ENCODE measurements at regions not wholly inside any gene's neighbourhood (a gene's known extent, or its start where the extent isn't known, plus 50 kb on each side); places are given as distances from the start of the nearest gene placed in this dataset.

DNA sequence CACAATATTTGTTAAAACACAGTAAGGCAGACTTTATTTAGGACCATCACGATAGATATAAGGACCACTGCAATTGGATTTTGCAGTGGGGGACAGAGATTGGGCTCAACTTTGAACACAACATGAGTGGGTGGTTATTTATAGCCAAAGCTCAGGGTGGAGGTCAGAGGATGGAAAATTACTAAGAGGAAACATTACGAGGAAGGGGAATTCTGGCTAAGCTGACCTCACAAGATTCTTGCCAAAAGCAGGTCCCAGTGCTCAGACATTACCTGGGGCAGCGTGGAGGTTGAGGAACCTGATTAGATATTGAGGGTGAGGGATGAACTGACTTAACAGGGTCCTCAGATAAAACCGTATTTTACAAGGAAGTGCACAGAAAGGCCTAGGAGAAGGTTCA, 88.9 kb upstream of the NBEA start:
- no peak for DNase-seq
- Mint-ChIP-seq H3K4me3 (no peak overlapping the region), H3K4me1 (no peaks in the 10 kb centered on the region), H3K36me3 (peaks cover 0 to 4% (median 0%) of the 10 kb centered on the region in 3 donors), H3K27me3 (ENCODE audit: low read depth in 3 of 3) (peaks cover 0 to 2% (median 0%) of the 10 kb centered on the region in 3 donors), H3K27ac (no peak overlapping the region), H3K9me3 (peaks cover 0 to 9% (median 5%) of the 10 kb centered on the region in 6 donors)

DNA sequence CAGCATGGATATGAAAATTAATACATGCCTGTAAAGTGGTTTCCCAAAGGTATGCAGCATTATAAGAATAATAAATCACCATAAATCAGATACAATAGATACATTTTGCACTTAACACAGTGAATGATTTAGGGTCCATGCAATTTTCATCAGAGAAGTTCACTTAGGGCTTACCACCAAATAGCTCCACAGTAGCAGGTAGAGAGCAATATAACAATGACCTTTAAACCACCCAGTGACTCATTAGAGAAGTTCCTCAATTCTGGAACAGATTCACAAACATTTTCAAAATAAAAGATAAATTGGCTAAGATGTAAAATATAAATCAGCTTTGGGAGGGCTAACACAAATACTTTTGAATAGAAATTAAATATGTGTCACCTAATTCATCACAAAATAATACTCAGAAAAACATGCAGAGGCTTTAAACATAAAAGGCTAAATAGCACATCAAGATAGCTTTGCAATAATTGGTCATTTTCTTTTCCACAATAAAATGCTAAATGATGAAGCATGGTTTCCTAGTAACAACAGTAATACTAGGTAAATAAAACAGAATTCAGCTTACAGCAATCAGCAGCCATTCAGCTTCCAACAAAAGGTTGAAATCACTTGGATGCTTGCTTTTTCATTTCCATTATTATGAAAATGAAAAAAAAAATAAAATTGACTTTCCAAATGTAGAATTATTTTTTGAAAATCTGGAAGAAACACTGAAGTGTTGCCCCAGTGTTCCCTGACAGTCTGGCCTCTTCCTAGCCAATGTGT, 84.3 kb upstream of the NBEA start:
- DNase-seq, result no peak
- H3K9me3 Mint-ChIP-seq, result peaks cover 0 to 17% (median 8%) of the 10 kb centered on the region in 6 donors
- H3K36me3 Mint-ChIP-seq, result peaks cover 0 to 4% (median 0%) of the 10 kb centered on the region in 3 donors
- no peak overlapping the region for H3K4me3 Mint-ChIP-seq
- no peak overlapping the region for H3K27ac Mint-ChIP-seq
- no peaks in the 10 kb centered on the region for H3K27me3 Mint-ChIP-seq (ENCODE audit: low read depth in 3 of 3)
- H3K4me1 Mint-ChIP-seq, result no peaks in the 10 kb centered on the region

DNA sequence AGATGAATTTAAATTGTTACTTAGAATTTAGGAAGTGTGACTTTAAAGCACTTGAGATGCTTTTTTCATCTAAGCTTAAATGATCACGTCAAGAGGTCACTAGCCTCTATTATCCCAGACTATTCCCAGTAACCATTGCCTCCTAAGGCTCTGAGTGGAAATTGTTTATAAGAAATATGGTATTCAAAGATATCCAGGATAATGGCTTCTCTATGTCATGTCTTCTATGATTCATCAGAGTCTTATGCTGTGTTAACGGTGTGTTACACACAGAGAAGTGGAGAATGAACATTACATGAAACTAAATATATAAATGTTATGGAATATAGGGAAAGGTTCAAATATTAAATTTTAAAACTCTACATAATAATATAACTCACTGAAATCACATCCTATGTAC, 79.8 kb upstream of the NBEA start:
- no peaks in the 10 kb centered on the region for H3K36me3 Mint-ChIP-seq
- H3K27ac Mint-ChIP-seq, result no peak overlapping the region
- no peaks in the 10 kb centered on the region for H3K4me1 Mint-ChIP-seq
- H3K9me3 Mint-ChIP-seq, result peaks cover 2 to 17% (median 6%) of the 10 kb centered on the region in 6 donors
- DNase-seq, result no peak
- no peaks in the 10 kb centered on the region for H3K27me3 Mint-ChIP-seq (ENCODE audit: low read depth in 3 of 3)
- no peak overlapping the region for H3K4me3 Mint-ChIP-seq

DNA sequence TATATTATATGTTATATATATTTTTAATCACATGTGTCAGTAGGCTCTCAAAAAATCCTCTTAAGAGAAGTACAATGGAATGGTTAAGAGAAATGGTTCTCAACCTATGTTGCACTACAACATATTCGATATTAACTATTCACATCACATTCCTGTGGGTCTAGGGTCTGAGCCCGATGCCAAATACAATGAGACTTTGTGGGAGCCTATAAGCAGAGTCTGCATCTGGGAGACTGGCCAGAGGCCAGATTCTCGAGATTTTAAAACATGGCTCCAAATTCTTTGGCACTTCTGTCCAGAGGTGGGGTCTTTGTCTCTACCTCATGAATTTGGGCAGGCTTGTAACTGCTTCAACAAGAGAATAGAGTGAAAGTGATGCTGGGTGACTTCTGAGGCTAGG, 79.4 kb upstream of the NBEA start:
- Mint-ChIP-seq H3K4me3 (no peak overlapping the region), H3K9me3 (peaks cover 2 to 13% (median 5%) of the 10 kb centered on the region in 6 donors), H3K27ac (no peak overlapping the region), H3K4me1 (no peaks in the 10 kb centered on the region), H3K27me3 (ENCODE audit: low read depth in 3 of 3) (no peaks in the 10 kb centered on the region), H3K36me3 (no peaks in the 10 kb centered on the region)
- no peak for DNase-seq

DNA sequence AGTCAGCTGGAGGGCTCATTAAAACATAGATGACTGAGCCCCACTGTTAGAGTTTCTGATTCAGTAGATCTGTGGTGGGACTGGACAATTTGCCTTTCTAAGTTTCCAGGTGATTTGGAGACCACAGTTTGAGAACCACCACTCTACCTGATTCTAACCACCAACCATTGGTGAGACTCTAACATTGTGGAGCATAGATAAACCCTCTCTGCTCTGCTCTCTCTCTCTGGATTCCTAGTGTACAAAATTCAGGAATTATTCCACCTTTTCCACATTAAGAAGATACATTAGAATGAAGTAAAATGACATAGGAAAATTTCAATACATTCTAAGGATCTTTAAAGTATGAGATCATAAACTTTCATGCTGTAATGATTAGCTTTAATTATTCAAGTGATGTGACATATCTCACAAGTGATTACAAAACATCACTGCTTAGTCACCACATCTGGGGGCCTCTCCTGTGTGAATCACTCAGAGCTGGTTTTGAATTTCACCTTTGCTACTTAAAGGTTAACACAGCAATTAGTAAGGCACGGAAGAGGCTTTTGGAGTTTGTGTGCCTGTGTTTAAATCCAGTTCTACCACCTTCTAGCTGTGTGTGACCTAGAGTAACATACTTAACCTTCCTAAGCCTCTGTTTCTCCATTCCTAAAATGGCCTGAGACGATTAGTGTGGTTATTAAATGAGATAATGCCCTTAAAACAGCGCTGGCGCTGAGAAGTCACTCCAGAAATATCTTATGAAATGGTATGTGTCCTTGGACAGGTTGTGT, 78.5 kb upstream of the NBEA start:
- Mint-ChIP-seq H3K4me3 (no peak overlapping the region), H3K27me3 (ENCODE audit: low read depth in 3 of 3) (no peaks in the 10 kb centered on the region), H3K4me1 (no peaks in the 10 kb centered on the region), H3K36me3 (no peaks in the 10 kb centered on the region), H3K27ac (no peak overlapping the region), H3K9me3 (peaks cover 2 to 13% (median 6%) of the 10 kb centered on the region in 6 donors)
- no peak for DNase-seq

DNA sequence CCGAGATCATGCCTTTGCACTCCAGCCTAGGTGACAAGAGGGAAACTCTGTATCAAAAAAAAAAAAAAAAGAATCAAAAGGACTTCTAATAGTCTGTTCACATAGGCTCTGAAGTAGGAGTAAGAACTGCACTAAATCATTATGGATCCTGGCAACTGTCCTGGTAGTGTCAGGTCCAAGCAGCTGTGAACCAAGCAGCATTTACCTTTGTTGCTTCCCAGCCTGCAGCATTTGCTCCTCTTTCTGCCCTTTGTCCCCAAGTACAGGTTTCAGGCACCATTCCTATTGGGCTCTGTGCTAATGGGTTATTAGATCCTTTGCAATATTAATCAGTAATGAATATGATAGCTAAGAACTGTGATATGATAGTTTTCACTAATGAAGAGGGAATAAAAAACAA, 77.4 kb upstream of the NBEA start:
- Mint-ChIP-seq H3K4me3 (no peak overlapping the region), H3K27ac (no peak overlapping the region), H3K27me3 (ENCODE audit: low read depth in 3 of 3) (no peaks in the 10 kb centered on the region), H3K4me1 (no peaks in the 10 kb centered on the region), H3K36me3 (no peaks in the 10 kb centered on the region), H3K9me3 (peaks cover 2 to 13% (median 8%) of the 10 kb centered on the region in 6 donors)
- DNase-seq, result no peak

DNA sequence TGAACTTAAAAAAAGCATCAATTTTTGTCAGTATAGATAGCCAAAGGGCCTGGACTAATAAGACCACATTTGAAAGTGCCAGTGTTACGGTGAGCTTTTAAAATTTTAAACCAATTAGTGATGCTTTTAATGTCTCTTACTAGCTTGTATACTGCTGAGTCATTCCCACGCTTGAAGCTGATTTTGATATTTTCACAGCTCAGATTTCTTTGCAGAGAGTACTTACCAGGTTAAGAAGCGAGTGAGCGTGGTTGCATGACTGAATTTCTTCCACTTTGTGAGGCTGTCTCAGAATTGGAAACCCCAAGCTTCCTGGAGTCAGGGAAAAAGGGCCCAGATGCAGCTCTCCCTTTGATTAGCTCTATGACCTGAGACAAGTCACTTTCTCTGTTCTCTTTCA, 74.5 kb upstream of the NBEA start:
- H3K27ac Mint-ChIP-seq, result no peak overlapping the region
- H3K4me1 Mint-ChIP-seq, result no peaks in the 10 kb centered on the region
- no peaks in the 10 kb centered on the region for H3K27me3 Mint-ChIP-seq (ENCODE audit: low read depth in 3 of 3)
- DNase-seq, result no peak
- H3K4me3 Mint-ChIP-seq, result no peak overlapping the region
- peaks cover 0 to 9% (median 4%) of the 10 kb centered on the region in 6 donors for H3K9me3 Mint-ChIP-seq
- H3K36me3 Mint-ChIP-seq, result no peaks in the 10 kb centered on the region

DNA sequence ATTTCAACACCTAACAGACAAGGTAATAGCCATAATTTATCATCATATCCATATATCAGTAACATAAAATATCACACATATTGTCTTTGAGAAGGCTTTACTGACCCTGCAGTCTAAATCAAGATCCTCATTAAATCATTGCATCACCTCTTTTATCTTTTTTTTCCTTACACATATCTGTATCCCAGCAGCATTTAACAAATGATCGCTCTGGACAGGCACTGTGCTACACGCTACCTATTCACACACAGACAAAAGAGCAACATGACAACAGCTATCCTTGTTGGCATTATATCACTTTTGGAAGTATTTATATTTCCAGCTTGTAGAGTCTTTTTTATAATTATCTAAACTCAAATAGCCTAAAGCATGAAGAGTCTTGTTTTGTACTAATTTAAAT, 73.3 kb upstream of the NBEA start:
- no peak for DNase-seq
- Mint-ChIP-seq H3K4me1 (no peaks in the 10 kb centered on the region), H3K27me3 (ENCODE audit: low read depth in 3 of 3) (no peaks in the 10 kb centered on the region), H3K36me3 (no peaks in the 10 kb centered on the region), H3K27ac (no peak overlapping the region), H3K9me3 (peaks cover 0 to 9% (median 4%) of the 10 kb centered on the region in 6 donors), H3K4me3 (no peak overlapping the region)

DNA sequence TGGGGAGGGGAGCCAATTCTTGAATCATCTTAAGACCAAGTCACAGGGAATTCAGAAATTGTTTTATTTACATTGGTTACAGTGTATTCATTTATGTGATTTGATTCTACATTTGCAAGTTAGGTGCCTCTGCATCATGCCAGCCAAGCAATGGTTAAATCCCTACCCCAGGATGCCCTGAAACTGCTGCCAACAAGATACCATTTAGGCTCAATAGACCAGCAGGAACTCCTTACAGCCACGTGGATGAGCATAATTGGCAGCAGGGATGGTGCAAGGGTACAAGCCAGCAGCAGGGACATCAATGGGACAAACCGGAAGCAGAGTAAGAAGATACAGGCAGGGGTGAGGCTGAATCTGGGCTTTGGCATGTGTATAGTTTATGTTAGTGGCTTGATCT, 72.4 kb upstream of the NBEA start:
- H3K4me3 Mint-ChIP-seq, result no peak overlapping the region

DNA sequence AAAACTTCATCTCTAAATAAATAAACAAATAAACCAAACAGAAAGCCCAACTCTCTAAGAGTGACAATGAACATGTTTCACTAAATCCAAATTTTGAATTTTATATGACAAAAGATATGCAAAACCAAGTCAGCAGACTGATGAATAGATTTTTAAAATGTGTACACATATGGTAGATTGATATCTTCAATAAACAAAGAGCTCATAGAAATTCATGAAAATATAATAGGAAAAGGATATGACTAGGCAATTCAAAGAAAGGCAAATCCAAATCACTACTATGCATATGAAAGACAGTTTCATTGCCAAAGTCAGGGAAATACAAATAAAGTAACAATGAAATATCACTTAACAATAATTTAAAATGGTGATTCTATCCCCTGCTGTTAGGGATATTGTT, 63.7 kb upstream of the NBEA start:
- Mint-ChIP-seq H3K9me3 (peaks cover 2 to 22% (median 15%) of the 10 kb centered on the region in 6 donors), H3K27ac (no peak overlapping the region), H3K4me3 (no peak overlapping the region), H3K4me1 (no peaks in the 10 kb centered on the region), H3K36me3 (no peaks in the 10 kb centered on the region), H3K27me3 (ENCODE audit: low read depth in 3 of 3) (peaks cover 0 to 2% (median 0%) of the 10 kb centered on the region in 3 donors)
- no peak for DNase-seq

More for the DNA sequence above, 72.4 kb upstream of the NBEA start:
- Mint-ChIP-seq H3K4me1 (no peaks in the 10 kb centered on the region), H3K9me3 (peaks cover 0 to 15% (median 6%) of the 10 kb centered on the region in 6 donors), H3K27ac (no peak overlapping the region), H3K27me3 (ENCODE audit: low read depth in 3 of 3) (no peaks in the 10 kb centered on the region), H3K36me3 (no peaks in the 10 kb centered on the region)
- no peak for DNase-seq

DNA sequence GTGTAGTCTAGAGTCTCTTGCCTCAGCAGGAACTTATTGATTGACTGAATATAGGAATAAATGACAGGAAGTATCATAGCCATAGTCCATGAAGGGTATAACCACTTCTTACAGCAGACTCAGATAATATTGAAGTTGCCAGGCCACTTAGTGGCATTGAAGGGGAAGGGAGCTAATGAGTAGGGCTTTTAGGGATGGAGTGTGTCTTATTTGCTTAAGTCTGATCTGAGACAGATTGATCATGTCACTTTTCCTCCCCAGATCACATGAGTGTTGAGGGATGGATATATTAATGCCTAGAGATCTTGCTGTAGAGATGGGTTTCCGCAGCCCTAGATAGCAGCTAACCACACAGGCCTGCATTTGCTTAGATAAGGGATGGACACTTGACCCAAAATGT, 62.2 kb upstream of the NBEA start:
- Mint-ChIP-seq H3K27me3 (ENCODE audit: low read depth in 3 of 3) (peaks cover 0 to 2% (median 0%) of the 10 kb centered on the region in 3 donors), H3K4me1 (no peaks in the 10 kb centered on the region), H3K9me3 (peaks cover under 1 to 21% (median 11%) of the 10 kb centered on the region in 6 donors), H3K27ac (no peak overlapping the region), H3K36me3 (no peaks in the 10 kb centered on the region), H3K4me3 (no peak overlapping the region)
- DNase-seq, result no peak

DNA sequence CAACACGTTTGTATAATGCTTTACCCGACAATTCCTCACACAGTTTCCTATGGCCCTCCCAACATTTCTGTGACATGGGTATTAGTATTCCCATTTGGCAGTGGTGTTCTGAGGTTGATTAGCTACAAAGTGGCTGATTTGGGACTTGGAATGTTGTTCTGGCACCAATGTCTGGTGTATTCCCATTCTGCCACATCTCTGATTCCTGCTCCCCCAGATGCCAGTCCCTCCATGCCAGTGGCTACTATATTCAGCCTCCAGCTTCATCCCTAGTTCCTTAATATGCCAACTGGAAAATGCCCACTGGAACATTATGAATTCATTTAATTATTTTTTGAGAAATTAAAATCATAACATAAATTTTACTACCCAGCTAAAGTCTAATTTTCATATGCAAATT, 60.6 kb upstream of the NBEA start:
- H3K27ac Mint-ChIP-seq, result no peak overlapping the region
- no peaks in the 10 kb centered on the region for H3K36me3 Mint-ChIP-seq
- DNase-seq, result no peak
- H3K27me3 Mint-ChIP-seq (ENCODE audit: low read depth in 3 of 3), result peaks cover 0 to 2% (median 0%) of the 10 kb centered on the region in 3 donors
- peaks cover 0 to 17% (median 9%) of the 10 kb centered on the region in 6 donors for H3K9me3 Mint-ChIP-seq
- no peak overlapping the region for H3K4me3 Mint-ChIP-seq
- H3K4me1 Mint-ChIP-seq, result no peaks in the 10 kb centered on the region

DNA sequence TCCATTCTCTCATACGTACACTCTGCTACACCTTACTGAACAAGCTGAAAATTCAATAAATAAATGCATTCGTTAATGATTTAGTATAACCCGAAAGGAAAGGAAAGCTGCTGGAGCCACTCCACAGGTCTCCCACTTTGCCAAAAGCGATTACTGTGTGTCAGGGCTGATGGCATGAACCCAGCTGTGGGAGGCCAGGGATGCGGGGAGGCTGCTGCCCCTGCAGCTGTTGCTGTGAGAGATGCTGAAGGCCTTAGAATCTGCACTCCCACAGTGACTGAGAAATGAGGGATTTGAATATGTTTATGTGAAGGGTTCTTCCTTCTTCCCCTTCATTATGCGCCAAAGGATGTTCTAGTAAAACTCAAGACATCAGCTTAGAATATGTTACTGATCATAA, 58.7 kb upstream of the NBEA start:
- H3K27ac Mint-ChIP-seq, result no peak overlapping the region
- DNase-seq, result no peak
- H3K4me3 Mint-ChIP-seq, result no peak overlapping the region
- no peaks in the 10 kb centered on the region for H3K4me1 Mint-ChIP-seq
- H3K36me3 Mint-ChIP-seq, result no peaks in the 10 kb centered on the region
- peaks cover 0 to 2% (median 0%) of the 10 kb centered on the region in 3 donors for H3K27me3 Mint-ChIP-seq (ENCODE audit: low read depth in 3 of 3)
- H3K9me3 Mint-ChIP-seq, result peaks cover 0 to 15% (median 9%) of the 10 kb centered on the region in 6 donors

DNA sequence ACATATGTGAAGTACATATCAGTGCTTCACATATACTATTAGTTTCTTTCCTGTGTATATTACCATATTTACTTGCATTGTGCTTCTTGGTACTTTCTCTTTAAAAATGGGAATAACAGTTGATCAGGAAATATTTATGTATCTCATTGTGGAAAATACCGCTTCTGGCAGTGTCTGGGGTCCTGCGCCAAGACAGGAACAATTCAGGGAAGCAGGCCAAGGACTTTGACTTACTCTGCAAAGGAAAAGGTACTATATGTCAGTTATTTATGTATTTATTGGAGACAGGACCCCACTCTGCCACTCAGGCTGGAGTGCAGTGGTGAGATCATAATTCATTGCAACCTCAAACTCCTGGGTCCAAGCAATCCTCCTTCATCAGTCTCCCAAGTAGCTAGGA, 57.7 kb upstream of the NBEA start:
- peaks cover 0 to 13% (median 11%) of the 10 kb centered on the region in 6 donors for H3K9me3 Mint-ChIP-seq
- H3K36me3 Mint-ChIP-seq, result no peaks in the 10 kb centered on the region
- H3K27ac Mint-ChIP-seq, result no peak overlapping the region
- no peak for DNase-seq
- H3K27me3 Mint-ChIP-seq (ENCODE audit: low read depth in 3 of 3), result peaks cover 0 to 2% (median 0%) of the 10 kb centered on the region in 3 donors
- no peak overlapping the region for H3K4me3 Mint-ChIP-seq
- no peaks in the 10 kb centered on the region for H3K4me1 Mint-ChIP-seq

Data from immature natural killer cell (primary cell).